ENCODE measurements at regions not wholly inside any gene's neighbourhood (a gene's known extent, or its start where the extent isn't known, plus 50 kb on each side); places are given as distances from the start of the nearest gene placed in this dataset.

DNA sequence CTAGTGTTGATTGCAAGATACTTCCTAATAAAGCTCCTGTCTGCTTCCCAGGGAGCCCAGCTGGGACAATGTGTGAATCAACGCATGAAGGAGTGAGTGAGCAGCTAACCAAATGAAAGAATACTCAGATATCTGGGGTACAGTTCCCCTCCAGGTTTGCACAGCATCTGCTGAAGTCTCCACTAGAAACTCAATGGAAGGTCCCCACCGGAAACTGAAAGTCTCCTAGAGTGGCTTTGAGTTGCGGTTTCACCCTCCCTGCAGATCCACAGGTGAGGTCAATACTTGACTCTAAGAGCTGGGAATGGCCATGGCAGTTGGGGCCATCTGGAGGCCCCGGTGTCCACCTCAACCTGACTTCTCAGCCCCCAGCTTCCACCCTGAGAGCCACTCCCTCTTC lies 198.2 kb upstream of the MSX2 start:
- TF ChIP-seq, protein P1, sequence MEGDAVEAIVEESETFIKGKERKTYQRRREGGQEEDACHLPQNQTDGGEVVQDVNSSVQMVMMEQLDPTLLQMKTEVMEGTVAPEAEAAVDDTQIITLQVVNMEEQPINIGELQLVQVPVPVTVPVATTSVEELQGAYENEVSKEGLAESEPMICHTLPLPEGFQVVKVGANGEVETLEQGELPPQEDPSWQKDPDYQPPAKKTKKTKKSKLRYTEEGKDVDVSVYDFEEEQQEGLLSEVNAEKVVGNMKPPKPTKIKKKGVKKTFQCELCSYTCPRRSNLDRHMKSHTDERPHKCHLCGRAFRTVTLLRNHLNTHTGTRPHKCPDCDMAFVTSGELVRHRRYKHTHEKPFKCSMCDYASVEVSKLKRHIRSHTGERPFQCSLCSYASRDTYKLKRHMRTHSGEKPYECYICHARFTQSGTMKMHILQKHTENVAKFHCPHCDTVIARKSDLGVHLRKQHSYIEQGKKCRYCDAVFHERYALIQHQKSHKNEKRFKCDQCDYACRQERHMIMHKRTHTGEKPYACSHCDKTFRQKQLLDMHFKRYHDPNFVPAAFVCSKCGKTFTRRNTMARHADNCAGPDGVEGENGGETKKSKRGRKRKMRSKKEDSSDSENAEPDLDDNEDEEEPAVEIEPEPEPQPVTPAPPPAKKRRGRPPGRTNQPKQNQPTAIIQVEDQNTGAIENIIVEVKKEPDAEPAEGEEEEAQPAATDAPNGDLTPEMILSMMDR (IDR thresholded peaks at IDR 0.05): no peak

DNA sequence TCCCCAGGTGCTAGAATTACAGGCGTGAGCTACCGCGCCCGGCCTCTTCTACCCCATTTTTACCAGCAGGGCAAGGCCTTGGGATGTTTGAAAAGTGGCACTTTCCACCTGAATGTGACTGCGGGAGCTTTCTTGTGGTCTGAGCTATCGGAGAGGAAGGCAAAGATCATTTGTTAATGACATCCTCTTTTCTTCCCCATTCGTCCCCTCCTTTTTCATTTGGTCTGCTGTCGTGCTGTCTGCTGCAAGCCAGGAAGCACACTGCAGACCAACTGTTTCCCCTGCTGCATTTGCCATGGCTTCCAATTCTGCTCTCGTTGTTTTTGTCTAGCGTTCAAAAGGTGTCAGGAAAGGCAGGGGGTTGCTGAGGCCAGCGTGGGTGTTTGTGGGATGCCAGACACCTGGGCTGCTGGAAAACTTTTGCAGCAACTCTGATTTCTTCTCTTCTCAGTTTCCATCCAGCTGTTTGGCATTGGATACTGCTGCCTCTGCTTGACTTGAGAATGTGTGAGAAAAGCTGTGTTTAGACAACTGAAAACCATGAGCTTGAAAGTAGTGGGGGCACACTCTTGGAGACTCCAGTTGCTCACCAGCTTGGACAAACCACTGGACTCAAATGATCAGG lies 196.4 kb upstream of the MSX2 start:
- TF ChIP-seq, protein P1 (IDR thresholded peaks at IDR 0.05): no peak

DNA sequence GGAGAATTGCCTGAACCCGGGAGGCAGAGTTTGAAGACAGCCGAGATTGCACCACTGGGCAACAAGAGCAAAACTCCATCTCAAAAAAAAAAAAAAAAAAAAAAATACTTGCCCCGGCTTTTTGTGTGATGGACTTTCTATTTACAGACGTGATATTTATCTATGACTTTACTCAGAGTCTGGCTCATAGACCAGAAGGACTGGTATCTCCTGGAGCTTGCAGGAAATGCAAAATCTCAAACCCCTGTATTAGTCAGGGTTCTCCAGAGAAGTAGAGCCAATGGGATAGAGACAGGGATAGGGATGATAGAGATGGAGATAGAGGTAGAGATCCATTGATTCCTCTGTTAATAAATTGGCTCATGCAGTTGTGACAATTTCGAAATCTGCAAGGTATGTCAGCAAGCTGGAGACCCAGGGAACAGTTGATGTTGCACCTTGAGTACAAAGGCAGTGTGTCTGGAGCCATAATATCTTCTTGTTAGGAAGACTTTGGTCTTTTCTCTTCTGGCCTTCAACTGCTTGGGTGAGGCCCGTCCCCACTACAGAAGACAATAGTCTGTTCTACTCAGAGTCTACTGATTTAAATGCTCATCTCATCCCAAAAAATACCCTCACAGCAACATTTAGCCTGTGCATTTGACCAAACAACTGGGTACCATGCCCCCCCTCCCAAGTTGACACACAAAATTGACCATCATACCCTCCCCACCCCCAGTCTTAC lies 195.4 kb upstream of the MSX2 start:
- TF ChIP-seq, protein P1 (IDR thresholded peaks at IDR 0.05): no peak

DNA sequence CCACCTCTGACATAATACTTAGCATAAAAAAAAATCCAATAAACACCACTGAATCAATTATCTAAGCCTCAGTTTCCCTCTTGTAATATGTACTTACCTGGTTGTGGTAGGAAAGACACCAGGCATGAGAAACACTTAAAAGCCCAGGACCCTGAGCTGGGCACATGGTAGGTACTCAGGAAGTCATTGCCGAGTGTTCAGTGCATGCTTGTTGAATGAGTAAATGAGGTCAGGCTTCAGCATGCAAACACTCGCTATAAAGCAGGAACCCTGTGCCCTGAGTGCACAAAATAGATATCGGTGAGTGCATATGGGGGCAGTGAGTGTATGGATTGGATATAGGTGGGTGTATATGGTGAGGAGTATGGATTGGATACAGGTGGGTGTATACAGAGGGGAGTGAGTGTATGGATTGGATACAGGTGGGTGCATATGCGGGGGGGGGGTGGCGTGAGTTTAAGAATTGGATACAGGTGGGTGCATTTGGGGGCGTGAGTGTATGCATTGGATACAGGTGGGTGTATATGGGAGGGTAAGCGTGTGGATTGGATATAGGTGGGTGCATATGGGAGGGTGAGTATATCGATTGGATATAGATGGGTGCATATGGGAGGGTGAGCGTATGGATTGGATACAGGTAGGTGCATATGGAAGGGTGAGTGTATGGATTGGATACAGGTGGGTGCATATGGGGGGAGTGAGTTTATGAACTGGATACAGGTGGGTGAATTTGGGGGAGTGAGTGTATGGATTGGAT lies 194.3 kb upstream of the MSX2 start:
- TF ChIP-seq, protein P1 (IDR thresholded peaks at IDR 0.05): no peak

DNA sequence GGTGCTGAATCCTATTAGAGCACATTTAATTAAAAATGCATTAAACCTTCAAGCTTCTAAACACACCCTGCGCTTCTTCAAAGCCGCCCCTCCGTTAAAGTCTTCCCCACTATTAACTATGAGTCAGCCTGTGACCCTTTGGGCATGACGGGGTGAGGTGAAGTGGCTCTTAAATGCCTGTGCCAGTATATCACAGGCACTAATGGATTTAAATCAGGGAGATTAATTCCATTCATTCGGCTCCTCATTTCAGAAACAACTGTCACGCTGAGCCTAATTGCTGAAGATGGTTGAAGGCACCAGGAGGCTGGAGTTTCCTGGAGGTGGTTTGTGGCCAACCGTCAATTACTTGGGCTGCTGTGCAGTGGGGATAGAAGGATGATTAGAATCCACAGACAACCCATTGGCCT lies 192.6 kb upstream of the MSX2 start:
- TF ChIP-seq, protein P1 (IDR thresholded peaks at IDR 0.05): no peak

DNA sequence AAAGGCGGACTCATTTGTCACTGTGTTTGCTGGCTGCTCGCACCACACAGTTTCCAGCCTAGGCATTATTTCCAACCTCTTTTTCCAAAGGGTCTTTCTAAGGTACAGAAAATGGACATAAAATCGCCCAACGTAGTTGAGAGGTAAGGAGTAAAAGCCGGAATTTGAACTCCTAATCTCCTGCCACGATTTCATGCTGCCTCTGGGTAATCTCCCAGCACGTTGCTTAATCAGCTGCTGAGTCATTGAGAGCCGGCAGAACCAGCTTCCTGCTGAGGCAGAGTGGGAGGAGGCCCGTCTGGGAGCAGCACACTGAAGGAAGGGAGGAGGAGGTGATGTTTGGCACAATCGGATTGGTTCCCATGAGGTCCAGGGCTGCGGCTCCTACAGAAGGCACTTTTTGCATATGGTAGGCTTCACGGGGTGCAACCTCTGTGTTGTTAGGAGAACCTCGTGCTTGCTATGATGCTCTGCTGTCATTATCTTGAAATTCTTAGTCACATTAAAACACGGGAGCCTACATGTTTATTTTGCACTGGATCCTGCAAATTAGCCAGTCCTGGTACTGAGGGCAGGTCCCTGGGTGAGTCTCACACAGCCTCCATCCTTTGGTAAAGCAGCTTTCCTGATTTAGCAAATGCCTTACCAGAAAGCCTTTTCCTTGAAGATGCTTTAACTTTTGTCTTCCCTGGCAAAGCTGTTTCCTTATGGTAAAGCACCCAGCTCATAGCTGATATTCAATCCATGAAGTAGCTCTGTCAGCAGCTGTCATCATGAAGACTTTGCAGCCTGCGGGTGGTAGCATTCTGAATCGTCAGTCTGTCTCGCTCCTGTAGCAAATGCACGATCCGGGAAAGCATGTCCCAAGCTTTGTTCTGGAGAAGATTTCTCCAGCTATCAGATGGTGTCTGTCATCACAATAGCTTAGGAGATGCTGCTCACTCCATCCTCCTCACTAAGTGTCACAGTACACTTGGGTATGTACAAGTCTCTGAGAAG lies 191.6 kb upstream of the MSX2 start:
- TF ChIP-seq, protein P1 (IDR thresholded peaks at IDR 0.05): no peak

DNA sequence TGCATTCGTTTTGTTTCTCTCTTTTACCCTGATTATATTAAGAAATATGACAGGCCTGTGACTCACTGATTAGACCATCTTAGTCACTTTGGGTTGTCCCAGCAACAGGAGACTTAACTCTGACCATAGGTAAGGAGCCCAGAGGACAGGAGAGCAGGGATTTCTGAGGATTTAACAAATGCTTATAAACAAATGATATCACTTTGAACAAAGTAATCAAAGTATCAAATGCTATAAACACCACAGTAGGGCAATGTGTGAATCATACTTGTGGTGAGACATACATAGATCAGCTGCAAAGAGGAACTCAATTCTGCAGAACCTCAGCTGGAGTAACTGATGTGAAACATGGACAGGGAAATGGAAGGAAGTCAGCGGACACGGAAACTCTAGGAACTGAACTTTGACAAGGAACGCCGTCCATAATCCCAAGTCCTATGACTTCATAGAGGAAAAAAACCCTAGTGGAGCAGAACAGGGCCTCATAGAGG lies 190.6 kb upstream of the MSX2 start:
- TF ChIP-seq, protein P1 (IDR thresholded peaks at IDR 0.05): no peak

All from LNCAP (cell line).